Kidney tubule cell (primary cell): ENCODE measurements at regions not wholly inside any gene's neighbourhood (a gene's known extent, or its start where the extent isn't known, plus 50 kb on each side); places are given as distances from the start of the nearest gene placed in this dataset.

ENCODE experiments used
- DNase-seq: peaks from one replicate; pipeline ENCODE4 v3.0.0-alpha.2; 2018; ENCODE audit warnings: low spot score

- no peak for DNase-seq
Observed at GRCh38 chr11:111148121-111148520, 97.4 kb upstream of the POU2AF2 start.

- no peak for DNase-seq
Observed at GRCh38 chr11:111137846-111138245, 107.7 kb upstream of the POU2AF2 start.

GRCh38 chr11:111135778-111136570 lies 109.6 kb upstream of the POU2AF2 start:
- no peak for DNase-seq

GRCh38 chr11:111135101-111135500 lies 110.4 kb upstream of the POU2AF2 start:
- no peak for DNase-seq

GRCh38 chr11:111128076-111128870 lies 117.3 kb upstream of the POU2AF2 start:
- no peak for DNase-seq

- DNase-seq = no peak
Observed at GRCh38 chr11:111124724-111125123, 120.8 kb upstream of the POU2AF2 start.

- DNase-seq = no peak
Observed at GRCh38 chr11:111123463-111124398, 121.8 kb upstream of the POU2AF2 start.

GRCh38 chr11:111120696-111121302 lies 124.7 kb upstream of the POU2AF2 start:
- DNase-seq = no peak

- DNase-seq = no peak
Observed at GRCh38 chr11:111120161-111120560, 125.4 kb upstream of the POU2AF2 start.

- no peak for DNase-seq
Observed at GRCh38 chr11:111119751-111120150, 125.8 kb upstream of the POU2AF2 start.

GRCh38 chr11:111115890-111116289 lies 129.6 kb upstream of the POU2AF2 start:
- no peak for DNase-seq

GRCh38 chr11:111114091-111114490 lies 131.4 kb upstream of the POU2AF2 start:
- DNase-seq = no peak

GRCh38 chr11:111112614-111113013 lies 132.9 kb upstream of the POU2AF2 start:
- DNase-seq = no peak

- DNase-seq = no peak
Observed at GRCh38 chr11:111107501-111107900, 138.0 kb upstream of the POU2AF2 start.

GRCh38 chr11:111106641-111107040 lies 138.9 kb upstream of the POU2AF2 start:
- DNase-seq = no peak

GRCh38 chr11:111105566-111105965 lies 140.0 kb upstream of the POU2AF2 start:
- no peak for DNase-seq

GRCh38 chr11:111104185-111104584 lies 141.3 kb upstream of the POU2AF2 start:
- DNase-seq = no peak

- DNase-seq = no peak
Observed at GRCh38 chr11:111101881-111102280, 143.6 kb upstream of the POU2AF2 start.

- DNase-seq = no peak
Observed at GRCh38 chr11:111099028-111099713, 146.4 kb upstream of the POU2AF2 start.

GRCh38 chr11:111098091-111098490 lies 147.4 kb upstream of the POU2AF2 start:
- DNase-seq = no peak

- DNase-seq = peak; percentile 24
Observed at GRCh38 chr11:111097191-111097590, 148.3 kb upstream of the POU2AF2 start.
